ENCODE measurements at regions not wholly inside any gene's neighbourhood (a gene's known extent, or its start where the extent isn't known, plus 50 kb on each side); places are given as distances from the start of the nearest gene placed in this dataset.
"Not testable (repeated sequence)": the region's sequence is repeated elsewhere in the genome, so short reads cannot be mapped to it uniquely, and the experiment has no call there.

DNA sequence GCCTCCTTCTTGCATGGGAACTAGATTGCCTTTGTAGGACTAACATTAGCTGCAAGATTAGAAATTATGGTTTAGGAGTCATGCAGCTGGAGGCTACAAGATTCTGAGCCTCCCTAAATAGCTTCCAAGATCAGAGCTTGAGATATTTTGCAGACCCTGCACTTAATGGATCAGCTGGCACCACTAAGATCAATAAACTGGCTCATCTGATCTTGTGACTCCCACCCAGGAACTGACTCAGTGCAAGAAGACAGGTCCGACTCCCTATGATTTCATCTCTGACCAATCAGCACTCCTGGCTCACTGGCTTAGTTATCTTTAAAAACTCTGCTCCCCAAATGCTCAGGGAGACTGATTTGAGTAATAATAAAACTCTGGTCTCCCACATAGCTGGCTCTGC, 71.4 kb upstream of the CSF1 start:
- TF ChIP-seq EZH2phosphoT487 (IDR thresholded peaks at IDR 0.05) = not testable (repeated sequence)
- TF ChIP-seq, protein P1, sequence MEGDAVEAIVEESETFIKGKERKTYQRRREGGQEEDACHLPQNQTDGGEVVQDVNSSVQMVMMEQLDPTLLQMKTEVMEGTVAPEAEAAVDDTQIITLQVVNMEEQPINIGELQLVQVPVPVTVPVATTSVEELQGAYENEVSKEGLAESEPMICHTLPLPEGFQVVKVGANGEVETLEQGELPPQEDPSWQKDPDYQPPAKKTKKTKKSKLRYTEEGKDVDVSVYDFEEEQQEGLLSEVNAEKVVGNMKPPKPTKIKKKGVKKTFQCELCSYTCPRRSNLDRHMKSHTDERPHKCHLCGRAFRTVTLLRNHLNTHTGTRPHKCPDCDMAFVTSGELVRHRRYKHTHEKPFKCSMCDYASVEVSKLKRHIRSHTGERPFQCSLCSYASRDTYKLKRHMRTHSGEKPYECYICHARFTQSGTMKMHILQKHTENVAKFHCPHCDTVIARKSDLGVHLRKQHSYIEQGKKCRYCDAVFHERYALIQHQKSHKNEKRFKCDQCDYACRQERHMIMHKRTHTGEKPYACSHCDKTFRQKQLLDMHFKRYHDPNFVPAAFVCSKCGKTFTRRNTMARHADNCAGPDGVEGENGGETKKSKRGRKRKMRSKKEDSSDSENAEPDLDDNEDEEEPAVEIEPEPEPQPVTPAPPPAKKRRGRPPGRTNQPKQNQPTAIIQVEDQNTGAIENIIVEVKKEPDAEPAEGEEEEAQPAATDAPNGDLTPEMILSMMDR (IDR thresholded peaks at IDR 0.05) = not testable (repeated sequence)
